ENCODE measurements at regions not wholly inside any gene's neighbourhood (a gene's known extent, or its start where the extent isn't known, plus 50 kb on each side); places are given as distances from the start of the nearest gene placed in this dataset.

DNA sequence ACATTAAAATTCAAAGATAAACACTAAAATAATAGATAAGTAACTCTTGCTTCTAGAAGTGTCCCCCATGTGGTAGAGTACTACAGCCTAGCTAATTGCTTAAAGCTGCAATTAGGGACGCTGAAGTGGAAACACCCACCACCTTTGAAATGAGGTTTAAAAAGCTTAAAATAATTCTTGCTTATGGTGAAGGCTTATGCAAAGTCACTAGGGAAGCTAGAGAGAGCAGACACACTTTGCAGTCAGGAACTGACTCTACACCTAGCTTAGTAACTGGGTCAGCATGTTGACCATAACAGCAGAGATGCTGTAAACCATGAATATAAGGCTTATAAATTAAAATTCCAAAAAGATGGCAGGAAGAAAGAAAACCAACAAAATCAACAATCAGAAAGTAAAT lies 65.4 kb upstream of the DSG1 start:
- TF ChIP-seq CSRNP3 (CRISPR knock-in tag; IDR thresholded peaks at IDR 0.05), result no peak
- TF ChIP-seq ZC3H10 (CRISPR knock-in tag; IDR thresholded peaks at IDR 0.05), result no peak
- no peak for TF ChIP-seq ZFP3 (CRISPR knock-in tag; IDR thresholded peaks at IDR 0.05)
- no peak for TF ChIP-seq ZFP30 (CRISPR knock-in tag; IDR thresholded peaks at IDR 0.05)
- no peak for TF ChIP-seq POU6F1 (CRISPR knock-in tag; IDR thresholded peaks at IDR 0.05; ENCODE audit: borderline replicate concordance, low read depth)
- TF ChIP-seq ZNF8 (CRISPR knock-in tag; IDR thresholded peaks at IDR 0.05), result no peak
- TF ChIP-seq PATZ1 (CRISPR knock-in tag; IDR thresholded peaks at IDR 0.05; ENCODE audit: borderline replicate concordance), result no peak
- TF ChIP-seq ESRRG (CRISPR knock-in tag; IDR thresholded peaks at IDR 0.05), result no peak
- no peak for TF ChIP-seq OSR1 (CRISPR knock-in tag; IDR thresholded peaks at IDR 0.05)
- TF ChIP-seq ZNF70 (CRISPR knock-in tag; IDR thresholded peaks at IDR 0.05), result no peak
- no peak for TF ChIP-seq RARB (CRISPR knock-in tag; IDR thresholded peaks at IDR 0.05)
- no peak for TF ChIP-seq ISL1 (CRISPR knock-in tag; IDR thresholded peaks at IDR 0.05)

All from SK-N-SH treated with all-trans-retinoic acid at 6 μM for 48 hours (cell line).